Natural killer cell (primary cell): ENCODE measurements at regions not wholly inside any gene's neighbourhood (a gene's known extent, or its start where the extent isn't known, plus 50 kb on each side); places are given as distances from the start of the nearest gene placed in this dataset.

Experiments
- ATAC-seq, 3 donors: fragments of 150-1000 bp in 2 of 3; fragments of 200-7000 bp in 1 of 3; cut with Tn5 transposase; 1 replicate in 1 of 3; 2 replicates in 2 of 3; pipeline ENCODE4 v1.10.0; 2021; ENCODE audit warnings: mild to moderate bottlenecking in 2 of 3, moderate library complexity in 2 of 3
- DNase-seq, 2 donors: peaks; one replicate each; pipeline versions ENCODE4 v3.0.0 to v3.0.0-alpha.2; 2013 to 2021; ENCODE audit warnings: mixed read lengths in 1 of 2
- H3K27ac ChIP-seq: one replicate; pipeline ENCODE4 v1.5.1; 2013; ENCODE audit warnings: mild to moderate bottlenecking, low read length
- H3K27me3 ChIP-seq: one replicate; pipeline ENCODE4 v1.6.1; 2013; ENCODE audit warnings: low read length; ENCODE audit not compliant: control insufficient read depth, insufficient read depth
- H3K36me3 ChIP-seq: one replicate; pipeline ENCODE4 v1.6.1; 2013; ENCODE audit warnings: low read length; ENCODE audit not compliant: control insufficient read depth, insufficient read depth
- H3K4me1 ChIP-seq: one replicate; pipeline ENCODE4 v1.6.1; 2013; ENCODE audit warnings: low read length; ENCODE audit not compliant: control insufficient read depth, insufficient read depth
- H3K4me3 ChIP-seq: one replicate; pipeline ENCODE4 v1.5.1; 2013; ENCODE audit warnings: low read length
- H3K9me3 ChIP-seq: one replicate; pipeline ENCODE4 v1.6.1; 2013; ENCODE audit warnings: low read length; ENCODE audit not compliant: control insufficient read depth, insufficient read depth
- H3K27ac Mint-ChIP-seq, 2 donors: one replicate each; pipeline ENCODE4 v1.8.0; 2022; ENCODE audit warnings: mild to moderate bottlenecking in 2 of 2, mixed read lengths in 2 of 2, moderate library complexity in 1 of 2
- H3K27me3 Mint-ChIP-seq, 2 donors: one replicate each; pipeline ENCODE4 v1.8.0; 2022; ENCODE audit warnings: low read depth in 2 of 2, mixed read lengths in 2 of 2
- H3K36me3 Mint-ChIP-seq: one replicate; pipeline ENCODE4 v1.8.0; 2022; ENCODE audit warnings: mixed read lengths
- H3K4me1 Mint-ChIP-seq, 2 donors: one replicate each; pipeline ENCODE4 v1.8.0; 2022; ENCODE audit warnings: mixed read lengths in 2 of 2
- H3K4me3 Mint-ChIP-seq: one replicate; pipeline ENCODE4 v1.8.0; 2022; ENCODE audit warnings: mild to moderate bottlenecking, moderate library complexity, mixed read lengths
- H3K9me3 Mint-ChIP-seq, 2 donors: one replicate each; pipeline ENCODE4 v1.8.0; 2022; ENCODE audit warnings: mixed read lengths in 2 of 2
- CTCF ChIP-seq: fragments of 200-600 bp; IDR thresholded peaks from one replicate; pipeline ENCODE4 v1.8.0; 2022; ENCODE audit warnings: antibody characterized with exemption
- WGBS: methylation state at CpG from one replicate; pipeline ENCODE4 v1.1.7; 2013; ENCODE audit warnings: missing lambda C conversion rate; ENCODE audit not compliant: insufficient coverage; 5-methylcytosine and 5-hydroxymethylcytosine counted together
- intact Hi-C: fragments of 100-400 bp; cut with micrococcal nuclease; formaldehyde crosslinking; loops from one replicate; pipeline ENCODE4 v1.14.2; 2022

- no peak overlapping the region for H3K4me3 Mint-ChIP-seq
- no peak overlapping the region for H3K4me3 ChIP-seq
- H3K9me3 Mint-ChIP-seq, result peaks cover 11 to 12% of the 10 kb centered on the region in 2 donors
- no peak for TF ChIP-seq CTCF
- no peaks in the 10 kb centered on the region for H3K36me3 ChIP-seq
- no peaks in the 10 kb centered on the region for H3K4me1 Mint-ChIP-seq
- no peaks in the 10 kb centered on the region for H3K27me3 Mint-ChIP-seq
- DNase-seq (no peak), ATAC-seq (no peak)
- peaks cover 5% of the 10 kb centered on the region for H3K36me3 Mint-ChIP-seq
- no peaks in the 10 kb centered on the region for H3K4me1 ChIP-seq
- no peak overlapping the region for H3K27ac Mint-ChIP-seq
- 71% methylated on average over 2 of the region's 5 CpGs for WGBS
- H3K9me3 ChIP-seq, result no peaks in the 10 kb centered on the region
- H3K27ac ChIP-seq, result no peak overlapping the region
- intact Hi-C loops, result no loop called here
- H3K27me3 ChIP-seq, result no peaks in the 10 kb centered on the region
Observed at GRCh38 chrX:22536746-22537304, 264.1 kb downstream of the CBLL2 start.

- intact Hi-C loops, result no loop called here
- Mint-ChIP-seq H3K36me3 (peaks cover 5% of the 10 kb centered on the region), H3K27ac (no peak overlapping the region), H3K4me1 (no peaks in the 10 kb centered on the region), H3K4me3 (no peak overlapping the region), H3K27me3 (no peaks in the 10 kb centered on the region), H3K9me3 (peaks cover 20 to 21% of the 10 kb centered on the region in 2 donors)
- H3K27me3 ChIP-seq, result no peaks in the 10 kb centered on the region
- no peak for TF ChIP-seq CTCF
- no peaks in the 10 kb centered on the region for H3K9me3 ChIP-seq
- 96% methylated on average over 3 of the region's 4 CpGs for WGBS
- DNase-seq, result no peak
- H3K4me3 ChIP-seq, result no peak overlapping the region
- H3K36me3 ChIP-seq, result no peaks in the 10 kb centered on the region
- H3K4me1 ChIP-seq, result no peaks in the 10 kb centered on the region
- H3K27ac ChIP-seq, result no peak overlapping the region
- ATAC-seq, result no peak
Observed at GRCh38 chrX:22538580-22538979, 265.9 kb downstream of the CBLL2 start.

GRCh38 chrX:22541926-22542325 is 269.2 kb downstream of the CBLL2 start:
- no peaks in the 10 kb centered on the region for H3K27me3 ChIP-seq
- Mint-ChIP-seq H3K36me3 (peaks cover 5% of the 10 kb centered on the region), H3K4me1 (no peaks in the 10 kb centered on the region), H3K27ac (no peak overlapping the region), H3K9me3 (peaks cover 18 to 21% of the 10 kb centered on the region in 2 donors), H3K4me3 (no peak overlapping the region), H3K27me3 (no peaks in the 10 kb centered on the region)
- no peak for DNase-seq
- no peaks in the 10 kb centered on the region for H3K36me3 ChIP-seq
- H3K9me3 ChIP-seq, result no peaks in the 10 kb centered on the region
- no peak overlapping the region for H3K4me3 ChIP-seq
- intact Hi-C loops, result no loop called here
- no peak for TF ChIP-seq CTCF
- no peaks in the 10 kb centered on the region for H3K4me1 ChIP-seq
- ATAC-seq, result no peak
- H3K27ac ChIP-seq, result no peak overlapping the region
- WGBS, result 80% methylated on average over 5 of the region's 5 CpGs

- Mint-ChIP-seq H3K27ac (no peak overlapping the region), H3K4me3 (no peak overlapping the region), H3K9me3 (peaks cover 18 to 21% of the 10 kb centered on the region in 2 donors), H3K36me3 (peaks cover 5% of the 10 kb centered on the region), H3K4me1 (no peaks in the 10 kb centered on the region), H3K27me3 (no peaks in the 10 kb centered on the region)
- Histone ChIP-seq H3K4me3 (no peak overlapping the region), H3K27me3 (no peaks in the 10 kb centered on the region), H3K27ac (no peak overlapping the region), H3K9me3 (no peaks in the 10 kb centered on the region), H3K4me1 (no peaks in the 10 kb centered on the region), H3K36me3 (no peaks in the 10 kb centered on the region)
- ATAC-seq, result no peak
- 83% methylated on average over 3 of the region's 3 CpGs for WGBS
- intact Hi-C loops, result no loop called here
- TF ChIP-seq CTCF, result no peak
- no peak for DNase-seq
Observed at GRCh38 chrX:22542641-22543040, 269.9 kb downstream of the CBLL2 start.
